ENCODE measurements at regions not wholly inside any gene's neighbourhood (a gene's known extent, or its start where the extent isn't known, plus 50 kb on each side); places are given as distances from the start of the nearest gene placed in this dataset.
A peak's percentile ranks its signal among the peaks of the same experiment; 100 is the strongest.

DNA sequence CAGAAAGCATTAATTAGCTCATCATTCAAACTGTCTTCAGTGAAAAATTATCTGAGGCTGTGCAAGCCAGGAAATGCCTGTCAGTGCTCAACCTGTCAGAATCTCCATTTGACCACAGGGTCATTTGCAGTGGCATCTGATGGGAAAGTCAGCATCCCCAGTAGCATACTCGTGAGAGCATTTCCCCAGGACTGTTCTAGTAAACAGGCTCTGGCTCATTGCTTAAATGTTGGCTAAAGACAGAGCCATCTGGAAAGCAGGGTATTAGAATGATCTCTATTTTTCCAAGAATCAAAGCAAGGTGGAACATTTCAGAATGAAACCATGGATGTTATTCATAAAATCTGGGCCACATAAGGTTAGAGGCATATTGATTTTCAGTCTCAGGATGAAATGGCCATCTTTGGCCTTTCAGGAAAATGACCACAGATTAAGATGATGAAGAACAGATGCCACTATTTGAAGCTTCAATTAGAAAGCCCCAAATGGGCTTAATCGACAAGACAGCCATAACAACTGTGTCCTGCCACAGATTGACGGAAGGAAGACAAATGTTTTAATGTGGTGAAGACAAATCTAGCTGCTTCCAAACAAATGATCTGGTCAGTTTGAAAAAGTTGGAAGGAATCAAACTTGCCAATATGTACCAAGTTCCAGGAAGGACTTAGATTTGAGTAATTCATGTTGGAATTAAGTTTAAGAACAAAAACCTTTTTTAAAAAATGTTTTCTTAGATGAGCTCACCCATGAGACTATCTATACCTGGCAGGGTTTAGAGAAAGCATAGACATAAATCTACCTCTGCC lies 94.0 kb upstream of the FAR2 start:
- no peak for DNase-seq

DNA sequence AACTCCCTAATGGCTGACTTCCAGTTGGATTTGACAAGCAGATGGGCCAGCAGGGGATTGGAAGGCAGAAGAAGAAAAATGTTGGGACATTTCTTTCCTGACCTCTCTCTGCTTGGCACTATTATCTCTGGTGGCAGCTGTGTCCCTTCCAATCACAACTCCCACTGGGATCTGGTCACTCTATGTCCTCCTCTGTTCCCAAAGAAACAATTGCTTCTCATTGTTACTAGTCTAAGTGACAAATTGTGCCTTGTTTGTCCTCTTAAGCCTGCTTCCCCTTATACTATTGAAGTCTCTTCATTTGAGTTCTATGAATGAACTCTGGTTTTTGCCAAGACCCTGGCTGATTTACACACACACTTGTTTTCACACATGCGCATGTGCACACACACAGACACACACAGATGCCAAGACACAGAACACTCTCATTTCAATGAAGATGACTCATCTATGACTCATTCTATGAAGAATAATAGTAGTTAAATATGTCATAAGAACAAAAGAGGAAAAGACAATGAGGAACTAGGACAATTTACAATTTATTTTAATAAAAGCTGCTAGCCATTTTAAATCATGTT lies 83.0 kb upstream of the FAR2 start:
- peak; percentile 66 to 67 for DNase-seq

DNA sequence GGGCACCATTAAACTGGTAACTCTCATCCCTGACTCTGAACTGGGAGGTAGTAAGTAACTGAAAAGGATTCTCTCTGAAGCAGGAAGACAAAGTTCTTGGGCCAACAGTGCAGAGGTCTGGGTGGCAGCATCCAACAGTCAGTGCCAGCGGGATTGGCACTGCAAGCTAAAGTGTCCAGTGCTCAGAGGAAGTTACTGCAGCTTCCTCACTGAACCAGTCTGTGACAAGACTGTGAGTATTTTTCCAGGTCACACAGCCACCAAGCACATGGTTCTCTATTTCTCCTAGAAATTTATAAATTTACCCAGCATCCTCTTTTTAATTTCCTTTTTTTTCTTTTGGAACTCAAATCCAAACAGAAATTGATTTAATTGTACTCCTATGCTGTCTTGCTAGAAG lies 81.6 kb upstream of the FAR2 start:
- DNase-seq = peak; percentile 53 to 59

DNA sequence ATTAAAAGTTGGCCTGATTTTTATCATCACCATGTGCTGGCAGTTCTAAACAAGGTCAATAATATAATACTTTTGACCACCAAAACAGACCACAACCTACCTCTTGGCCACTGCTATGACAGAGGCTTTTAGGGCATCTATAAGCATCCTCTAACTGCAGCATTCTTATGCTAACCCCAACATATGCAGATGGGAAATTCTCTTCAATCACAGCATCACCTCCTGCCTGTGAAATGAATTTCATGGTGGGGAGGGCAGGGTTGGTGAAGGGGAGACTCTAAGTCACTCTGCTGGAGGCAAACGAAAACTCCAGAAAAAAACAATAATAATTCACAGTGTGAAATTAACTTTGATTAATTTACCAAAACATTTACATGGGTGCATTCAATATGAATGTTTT lies 78.8 kb upstream of the FAR2 start:
- no peak for DNase-seq

DNA sequence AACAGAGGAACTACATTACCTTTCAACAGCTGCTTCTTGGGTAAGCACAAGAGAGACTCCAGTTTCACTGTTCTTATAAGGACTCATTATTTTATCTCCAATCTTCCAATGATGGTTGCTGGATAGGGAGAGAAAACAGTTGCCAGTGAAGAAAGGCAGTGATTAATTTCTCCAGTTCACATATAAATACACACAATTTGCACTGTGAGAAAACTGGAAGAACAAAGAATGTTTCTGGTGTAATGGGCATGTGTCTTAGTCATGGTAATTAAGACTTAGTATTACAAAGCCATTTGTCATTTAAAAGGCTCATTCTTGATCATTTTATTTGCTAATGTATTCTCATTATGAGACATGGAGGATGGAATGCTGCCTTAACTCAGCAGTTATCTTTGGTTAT lies 78.0 kb upstream of the FAR2 start:
- no peak for DNase-seq

DNA sequence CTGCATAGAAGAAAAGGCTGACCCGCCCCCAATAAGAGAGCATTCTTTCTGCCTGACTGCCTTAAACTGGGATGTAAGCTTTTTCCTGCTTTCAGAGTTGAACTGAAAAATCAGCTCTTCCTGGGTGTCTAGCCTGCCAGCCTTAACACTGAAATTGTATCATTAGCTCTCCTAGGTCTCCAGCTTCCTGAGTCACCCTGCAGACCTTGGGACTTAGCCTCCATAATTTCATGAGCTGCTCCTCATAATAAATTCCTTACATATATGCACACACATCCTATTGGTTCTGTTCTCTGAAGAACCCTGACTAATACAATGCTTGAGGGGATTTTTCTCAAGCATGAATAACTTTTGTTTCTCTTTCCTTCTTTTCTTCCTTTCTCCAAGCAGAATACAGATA lies 76.4 kb upstream of the FAR2 start:
- DNase-seq = no peak

DNA sequence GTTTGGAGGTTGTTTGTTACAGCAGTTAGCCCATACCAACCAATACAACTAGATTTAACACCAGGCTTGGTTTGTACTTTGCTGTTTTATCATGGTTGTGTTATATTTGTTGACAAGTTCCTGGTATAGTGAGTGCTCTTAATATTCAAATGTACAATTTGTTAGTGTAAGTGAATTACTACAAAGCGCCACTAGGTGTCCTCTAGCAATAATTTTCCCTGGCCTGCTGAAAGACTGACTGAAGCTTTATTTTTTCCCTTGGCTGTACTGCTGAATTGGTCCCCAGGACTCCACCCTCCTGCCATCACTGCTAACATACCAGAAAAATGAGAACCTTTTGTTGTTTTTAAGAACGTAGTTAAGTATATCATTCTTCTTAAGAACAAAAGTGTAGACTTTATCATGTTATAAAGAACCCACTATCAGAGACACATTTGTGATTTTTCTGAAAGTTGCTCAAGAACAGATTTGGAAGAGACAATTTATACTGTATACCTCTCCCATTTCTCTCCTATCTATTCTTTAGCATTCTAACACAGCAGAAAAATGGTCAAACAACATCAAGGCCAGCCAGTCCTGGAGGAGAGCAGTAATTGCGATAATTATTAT lies 75.3 kb upstream of the FAR2 start:
- DNase-seq = peak; percentile 46 to 77

DNA sequence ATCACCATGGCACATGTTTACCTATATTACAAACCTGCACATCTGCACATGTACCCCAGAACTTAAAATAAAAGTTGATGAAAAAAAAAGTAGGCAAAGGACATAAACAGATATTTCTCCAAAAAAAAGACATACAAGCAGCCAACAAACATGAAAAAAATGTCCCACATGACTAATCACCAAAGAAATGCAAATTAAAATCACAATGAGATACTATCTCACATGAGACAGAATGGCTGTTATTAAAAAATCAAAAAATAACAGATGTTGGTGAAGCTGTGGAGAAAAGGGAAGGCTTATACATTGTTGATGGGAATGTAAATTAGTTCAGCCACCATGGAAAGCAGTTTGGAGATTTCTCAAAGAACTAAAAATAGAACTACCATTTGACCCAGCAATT lies 68.0 kb upstream of the FAR2 start:
- no peak for DNase-seq

DNA sequence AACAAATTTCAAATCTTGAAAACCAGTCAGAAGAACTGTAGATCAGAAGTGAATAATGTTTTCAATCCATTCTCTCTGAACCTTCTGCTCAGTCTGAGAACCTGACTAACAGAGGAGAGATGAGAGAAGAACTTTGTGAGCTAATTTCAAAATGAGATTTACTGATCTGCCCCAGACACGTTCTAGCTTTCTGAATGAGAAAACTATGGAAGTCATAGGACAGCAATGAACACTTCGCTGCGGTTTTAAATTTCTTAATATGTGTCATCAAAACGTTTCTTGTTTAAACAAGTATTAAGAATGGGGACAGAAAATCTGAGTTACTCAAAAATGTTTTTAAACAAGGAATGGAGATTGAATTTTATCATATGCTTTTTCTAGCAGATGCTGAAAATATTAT lies 66.6 kb upstream of the FAR2 start:
- no peak for DNase-seq

DNA sequence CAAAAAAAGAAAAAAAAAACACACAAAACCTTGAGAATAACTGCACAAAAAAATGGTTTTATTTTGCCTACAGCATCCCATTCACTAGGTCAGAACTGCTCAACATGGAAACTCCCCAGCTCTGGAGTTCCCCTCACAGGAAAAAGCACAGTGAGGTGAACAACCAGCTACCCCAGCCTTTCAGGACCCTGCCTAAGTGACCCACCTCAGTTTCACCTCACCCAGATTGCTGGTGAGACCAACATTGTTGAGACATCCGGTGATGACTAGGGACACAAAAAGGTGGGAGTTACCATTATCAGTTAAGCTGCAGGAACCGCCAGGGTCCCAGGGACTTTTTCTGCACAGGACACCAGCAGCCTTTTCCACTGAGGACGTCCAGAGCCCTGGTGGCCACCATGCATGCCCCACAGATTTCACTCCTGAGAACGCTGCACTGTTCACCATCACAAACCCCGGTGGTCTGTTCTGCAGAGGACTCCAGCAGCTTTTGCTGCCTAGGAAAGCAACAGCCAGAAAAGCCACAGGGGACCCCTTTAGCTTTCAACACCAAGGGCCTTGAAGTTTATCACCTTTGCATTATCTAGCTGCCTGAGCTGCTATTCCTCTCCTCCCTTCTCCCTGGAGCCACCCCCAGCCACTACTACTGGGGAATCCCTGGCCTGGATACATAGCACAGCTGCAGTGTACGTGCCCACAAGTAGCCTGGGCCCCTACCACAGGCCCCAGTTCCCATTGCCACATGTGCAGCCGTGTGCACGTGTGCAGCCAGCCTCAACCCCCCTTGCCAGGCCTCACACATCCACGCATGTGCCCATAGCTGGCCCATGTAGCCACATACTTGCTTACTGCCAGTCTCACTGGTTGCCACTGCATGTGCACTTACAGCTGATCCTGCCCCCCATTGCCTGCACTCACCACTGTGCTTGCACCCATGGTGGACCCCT lies 62.5 kb upstream of the FAR2 start:
- no peak for DNase-seq

DNA sequence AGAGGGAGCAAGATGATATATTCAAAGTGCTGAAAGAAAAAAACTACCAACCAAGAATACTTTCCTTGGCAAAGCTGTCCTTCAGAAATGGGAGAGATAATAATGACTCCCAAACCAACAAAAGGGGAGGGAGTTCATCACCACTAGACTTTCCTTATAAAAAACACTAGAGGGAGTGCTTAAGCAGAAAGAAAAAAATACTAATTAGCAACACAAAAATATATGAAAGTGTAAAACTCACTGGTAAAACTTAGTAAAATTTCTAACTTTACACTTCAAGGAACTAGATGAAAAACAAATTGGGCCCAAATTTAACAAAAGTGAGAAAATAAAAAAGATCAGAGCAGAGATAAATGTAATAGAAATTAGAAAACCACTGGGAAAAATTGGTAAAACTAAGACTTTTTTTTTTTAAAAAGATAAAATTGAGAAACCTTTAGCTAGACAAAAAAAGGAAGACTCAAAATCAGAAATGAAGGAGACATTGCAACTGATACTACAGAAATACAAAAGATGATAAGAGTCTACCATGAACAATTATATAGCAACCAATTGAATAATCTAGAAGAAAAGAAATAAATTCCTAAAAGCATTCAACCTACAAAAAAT lies 60.4 kb upstream of the FAR2 start:
- DNase-seq = peak; percentile 37 to 41
